ENCODE measurements at regions not wholly inside any gene's neighbourhood (a gene's known extent, or its start where the extent isn't known, plus 50 kb on each side); places are given as distances from the start of the nearest gene placed in this dataset.

DNA sequence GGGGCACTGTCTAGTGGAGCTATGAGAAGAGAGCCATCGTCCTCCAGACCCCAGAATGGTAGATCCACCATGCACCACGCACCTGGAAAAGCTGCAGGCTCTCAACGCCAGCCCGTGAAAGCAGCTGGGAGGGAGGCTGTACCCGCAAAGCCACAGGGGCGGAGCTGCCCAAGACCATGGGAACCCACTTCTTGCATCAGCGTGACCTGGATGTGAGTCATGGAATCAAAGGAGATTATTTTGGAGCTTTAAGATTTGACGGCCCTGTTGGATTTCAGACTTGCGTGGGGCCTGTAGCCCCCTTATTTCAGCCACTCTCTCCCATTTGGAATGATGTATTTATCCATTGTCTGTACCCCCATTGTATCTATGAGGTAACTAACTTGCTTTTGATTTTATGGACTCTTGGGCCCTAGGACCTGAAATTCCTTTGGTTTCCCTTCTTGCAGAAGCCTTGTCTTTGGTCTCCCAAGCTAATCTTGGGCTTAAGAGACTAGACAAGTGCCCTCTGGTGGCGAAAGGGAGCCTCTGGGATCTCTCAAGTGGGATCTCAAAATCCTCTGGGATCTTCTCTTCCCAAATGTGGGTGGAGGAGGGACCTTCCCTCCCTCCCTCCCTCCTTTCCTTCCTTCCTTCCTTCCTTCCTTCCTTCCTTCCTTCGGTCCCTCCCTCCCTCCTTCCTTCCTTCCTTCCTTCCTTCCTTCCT, 58.2 kb upstream of the HAPSTR1 start:
- H3K4me3 ChIP-seq (ENCODE audit: low read depth, low read length) = no peak overlapping the region
- ChIA-PET CTCF (interaction anchor here (0.6 to 5.0 kb wide), 23 partner anchors 9 to 466 kb away, joined by 3 to 36 read pairs (median 4); no protein-coding TSS in a partner anchor), POLR2A (interaction anchor here (0.6 to 1.0 kb wide), 2 partner anchors 42 to 58 kb away, joined by 3 read pairs; partner anchors contain the start of gene HAPSTR1)
- TF ChIP-seq, protein P1, sequence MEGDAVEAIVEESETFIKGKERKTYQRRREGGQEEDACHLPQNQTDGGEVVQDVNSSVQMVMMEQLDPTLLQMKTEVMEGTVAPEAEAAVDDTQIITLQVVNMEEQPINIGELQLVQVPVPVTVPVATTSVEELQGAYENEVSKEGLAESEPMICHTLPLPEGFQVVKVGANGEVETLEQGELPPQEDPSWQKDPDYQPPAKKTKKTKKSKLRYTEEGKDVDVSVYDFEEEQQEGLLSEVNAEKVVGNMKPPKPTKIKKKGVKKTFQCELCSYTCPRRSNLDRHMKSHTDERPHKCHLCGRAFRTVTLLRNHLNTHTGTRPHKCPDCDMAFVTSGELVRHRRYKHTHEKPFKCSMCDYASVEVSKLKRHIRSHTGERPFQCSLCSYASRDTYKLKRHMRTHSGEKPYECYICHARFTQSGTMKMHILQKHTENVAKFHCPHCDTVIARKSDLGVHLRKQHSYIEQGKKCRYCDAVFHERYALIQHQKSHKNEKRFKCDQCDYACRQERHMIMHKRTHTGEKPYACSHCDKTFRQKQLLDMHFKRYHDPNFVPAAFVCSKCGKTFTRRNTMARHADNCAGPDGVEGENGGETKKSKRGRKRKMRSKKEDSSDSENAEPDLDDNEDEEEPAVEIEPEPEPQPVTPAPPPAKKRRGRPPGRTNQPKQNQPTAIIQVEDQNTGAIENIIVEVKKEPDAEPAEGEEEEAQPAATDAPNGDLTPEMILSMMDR (IDR thresholded peaks at IDR 0.05; ENCODE audit: insufficient read depth, low read length, missing control alignments) = peak; percentile 62
- DNase-seq (ENCODE audit: low read depth, low spot score) = no peak

DNA sequence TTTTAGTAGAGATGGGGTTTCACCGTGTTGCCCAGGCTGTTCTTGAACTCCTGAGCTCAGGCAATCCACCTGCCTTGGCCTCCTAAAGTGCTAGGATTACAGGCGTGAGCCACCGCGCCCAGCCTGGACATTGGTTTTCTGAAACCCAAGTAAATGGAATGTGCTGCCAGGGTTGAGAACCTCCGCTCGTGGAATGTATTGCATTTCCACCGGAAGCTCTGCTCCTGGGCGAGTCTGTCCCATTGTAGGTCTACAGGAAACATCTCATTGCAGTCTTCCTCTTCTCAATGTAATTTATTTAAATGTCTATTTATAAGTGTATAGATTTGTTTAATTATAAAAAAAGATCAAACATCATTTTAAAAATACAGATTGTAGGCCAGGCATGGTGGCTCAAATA, 57.4 kb upstream of the HAPSTR1 start:
- POLR2A ChIA-PET = interaction anchor here (1.0 kb wide), 1 partner anchor 57 kb away, joined by 3 read pairs; the partner anchor contains the start of gene HAPSTR1
- H3K4me3 ChIP-seq (ENCODE audit: low read depth, low read length) = no peak overlapping the region
- TF ChIP-seq, protein P1 (IDR thresholded peaks at IDR 0.05; ENCODE audit: insufficient read depth, low read length, missing control alignments) = no peak
- no peak for DNase-seq (ENCODE audit: low read depth, low spot score)
- CTCF ChIA-PET = interaction anchor here (0.9 to 5.0 kb wide), 16 partner anchors 9 to 467 kb away, joined by 3 to 36 read pairs (median 4); no protein-coding TSS in a partner anchor

DNA sequence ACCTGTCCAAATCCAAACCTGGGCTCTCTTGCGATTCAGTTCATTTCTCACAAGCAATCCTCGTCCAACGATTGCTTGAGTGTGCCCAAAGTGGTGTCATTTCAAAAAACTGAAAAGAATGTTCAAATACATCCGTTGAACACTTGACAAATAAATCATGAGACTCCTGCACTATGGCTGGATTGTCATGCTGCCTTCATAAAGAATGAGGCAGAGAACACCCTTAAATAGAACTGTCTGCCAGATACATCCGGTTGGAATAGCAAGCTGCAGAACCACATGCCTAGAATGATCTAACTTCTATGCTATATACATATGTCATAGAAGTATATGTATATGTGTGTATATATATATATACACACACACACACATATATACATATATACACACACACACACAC, 55.4 kb upstream of the HAPSTR1 start:
- TF ChIP-seq, protein P1 (IDR thresholded peaks at IDR 0.05; ENCODE audit: insufficient read depth, low read length, missing control alignments) = no peak
- H3K4me3 ChIP-seq (ENCODE audit: low read depth, low read length) = no peak overlapping the region
- CTCF ChIA-PET = interaction anchor here (0.9 to 5.0 kb wide), 2 partner anchors 11 to 27 kb away, joined by 6 to 21 read pairs; no protein-coding TSS in a partner anchor
- no peak for DNase-seq (ENCODE audit: low read depth, low spot score)
- POLR2A ChIA-PET = no interaction called here

DNA sequence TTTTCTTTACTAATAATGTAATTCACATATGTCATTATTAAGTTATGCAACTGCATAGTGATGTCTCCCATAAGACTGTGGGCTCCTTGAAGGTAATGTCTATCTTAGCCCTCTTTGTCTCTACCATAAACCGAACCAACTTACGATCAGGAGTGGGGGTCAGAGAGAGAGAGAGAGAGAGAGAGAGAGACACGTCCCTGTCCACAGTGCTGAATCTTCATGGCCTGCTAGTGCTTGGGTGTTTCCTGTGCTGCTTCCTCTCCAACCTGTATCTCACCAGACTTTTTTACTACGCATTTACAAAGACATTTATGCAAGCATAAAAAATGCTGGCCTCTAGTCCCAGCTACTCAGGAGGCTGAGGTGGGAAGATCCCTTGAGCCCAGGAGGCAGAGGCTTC, 52.2 kb upstream of the HAPSTR1 start:
- no peak overlapping the region for H3K4me3 ChIP-seq (ENCODE audit: low read depth, low read length)
- TF ChIP-seq, protein P1 (IDR thresholded peaks at IDR 0.05; ENCODE audit: insufficient read depth, low read length, missing control alignments) = no peak
- ChIA-PET CTCF (no interaction called here), POLR2A (no interaction called here)
- no peak for DNase-seq (ENCODE audit: low read depth, low spot score)

DNA sequence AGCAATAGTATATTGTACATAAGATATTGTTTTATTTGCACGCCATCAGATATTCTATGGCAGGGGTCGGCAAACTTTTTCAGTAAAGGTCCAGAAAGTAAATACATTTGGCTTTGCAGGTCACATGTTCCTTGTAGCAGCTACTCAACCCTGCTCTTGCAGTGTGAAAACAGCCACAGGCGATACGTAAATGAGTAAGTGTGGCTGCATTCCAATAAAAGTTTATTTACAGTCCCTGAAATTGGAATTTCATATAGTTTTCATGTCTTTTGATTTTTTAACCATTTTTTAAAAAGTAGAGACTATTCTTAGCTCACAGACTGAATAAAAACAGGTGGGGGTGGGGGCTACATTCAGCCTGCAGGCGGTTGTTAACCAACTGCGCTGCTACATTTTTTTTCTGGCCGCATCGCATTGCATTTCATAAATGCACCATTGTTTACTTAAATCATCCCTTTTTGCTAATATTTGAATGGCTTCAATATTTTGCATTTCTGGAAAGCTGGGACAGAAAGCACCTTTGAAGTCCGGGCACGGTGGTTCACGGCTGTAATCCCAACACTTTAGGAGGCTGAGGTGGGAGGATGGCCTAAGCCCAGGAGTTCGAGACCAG, 50.5 kb upstream of the HAPSTR1 start:
- ChIA-PET CTCF (interaction anchor here (1.4 to 4.8 kb wide), 2 partner anchors 8 to 12 kb away, joined by 3 to 36 read pairs; no protein-coding TSS in a partner anchor), POLR2A (no interaction called here)
- no peak overlapping the region for H3K4me3 ChIP-seq (ENCODE audit: low read depth, low read length)
- no peak for DNase-seq (ENCODE audit: low read depth, low spot score)
- TF ChIP-seq, protein P1 (IDR thresholded peaks at IDR 0.05; ENCODE audit: insufficient read depth, low read length, missing control alignments) = no peak
